Activated CD4-positive, alpha-beta memory T cell treated with anti-CD3 and anti-CD28 coated beads for 36 hours (primary cell): ENCODE measurements at regions not wholly inside any gene's neighbourhood (a gene's known extent, or its start where the extent isn't known, plus 50 kb on each side); places are given as distances from the start of the nearest gene placed in this dataset.

ENCODE experiments used
- CTCF ChIA-PET: fragments of 350-600 bp; sonication (Branson Sonifier 250); formaldehyde crosslinking; loops from one replicate; lab custom pipeline; 2021; ENCODE audit warnings: antibody characterized with exemption, inconsistent platforms; lab: Charles Lee
- POLR2A ChIA-PET: fragments of 350-600 bp; sonication (Branson Sonifier 250); formaldehyde crosslinking; loops from one replicate; lab custom pipeline; 2021; ENCODE audit warnings: antibody characterized with exemption; lab: Charles Lee
- DNase-seq: peaks from one replicate; pipeline ENCODE4 v3.0.0-alpha.2; 2020
- H3K27ac Mint-ChIP-seq: one replicate; pipeline ENCODE4 v1.8.0; 2021; ENCODE audit warnings: mixed read lengths
- H3K27me3 Mint-ChIP-seq: one replicate; pipeline ENCODE4 v1.8.0; 2021; ENCODE audit warnings: mixed read lengths
- H3K36me3 Mint-ChIP-seq: one replicate; pipeline ENCODE4 v1.8.0; 2021; ENCODE audit warnings: mixed read lengths
- H3K4me1 Mint-ChIP-seq: one replicate; pipeline ENCODE4 v1.8.0; 2021; ENCODE audit warnings: low read depth, mixed read lengths
- H3K4me3 Mint-ChIP-seq: one replicate; pipeline ENCODE4 v1.8.0; 2021; ENCODE audit warnings: mild to moderate bottlenecking, mixed read lengths
- H3K9me3 Mint-ChIP-seq: one replicate; pipeline ENCODE4 v1.8.0; 2021; ENCODE audit warnings: mixed read lengths
- intact Hi-C: fragments of 100-400 bp; cut with micrococcal nuclease; formaldehyde crosslinking; loops from one replicate; pipeline ENCODE4 v1.15.1; 2023

DNA sequence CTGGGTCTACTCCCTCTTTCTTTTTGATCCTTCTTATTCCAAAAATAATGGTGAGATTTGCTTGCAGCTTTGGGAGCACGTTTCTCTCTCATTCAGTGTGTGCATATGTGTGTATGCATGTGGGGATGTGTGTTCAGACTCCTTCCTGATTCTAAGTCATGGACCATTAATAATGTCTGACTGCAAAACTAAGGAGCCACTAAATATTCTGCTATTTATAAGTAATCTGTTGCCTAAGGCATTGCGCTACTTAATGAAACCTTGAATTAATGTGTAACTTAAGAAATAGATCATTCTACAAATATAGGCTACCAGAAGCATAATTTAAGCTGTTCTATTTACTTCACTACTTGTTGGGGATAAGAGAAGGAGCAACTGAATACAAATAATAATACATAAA, 182.1 kb downstream of the TFCP2L1 start:
- H3K9me3 Mint-ChIP-seq: no peaks in the 10 kb centered on the region
- H3K4me3 Mint-ChIP-seq: no peak overlapping the region
- H3K4me1 Mint-ChIP-seq: no peaks in the 10 kb centered on the region
- peaks cover 1% of the 10 kb centered on the region for H3K27me3 Mint-ChIP-seq
- POLR2A ChIA-PET: no interaction called here
- intact Hi-C loops: no loop called here
- H3K36me3 Mint-ChIP-seq: no peaks in the 10 kb centered on the region
- CTCF ChIA-PET: no interaction called here
- H3K27ac Mint-ChIP-seq: no peak overlapping the region
- DNase-seq: no peak

DNA sequence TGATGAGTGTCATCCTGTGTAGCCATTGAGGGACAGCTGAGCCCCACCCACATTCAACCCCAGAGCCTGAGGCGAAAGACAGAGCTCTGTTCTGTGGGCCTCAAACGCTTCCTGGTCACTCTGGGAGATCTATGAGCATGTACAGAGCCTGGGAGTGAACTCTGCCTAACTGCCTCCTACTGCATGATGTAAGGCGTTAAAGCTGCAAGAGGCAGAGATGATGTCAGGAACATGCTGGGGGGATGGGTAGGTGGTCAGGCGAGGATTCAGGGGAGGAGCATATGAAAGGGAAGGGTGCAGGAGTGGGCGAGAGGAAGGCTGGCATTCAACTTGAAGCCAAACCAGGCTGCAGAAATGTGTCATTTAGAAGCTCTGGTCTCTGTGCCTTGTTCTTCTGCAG, 181.0 kb downstream of the TFCP2L1 start:
- H3K4me3 Mint-ChIP-seq: no peak overlapping the region
- peaks cover 1% of the 10 kb centered on the region for H3K27me3 Mint-ChIP-seq
- DNase-seq: no peak
- ChIA-PET POLR2A (no interaction called here), CTCF (no interaction called here)
- no peak overlapping the region for H3K27ac Mint-ChIP-seq
- no peaks in the 10 kb centered on the region for H3K36me3 Mint-ChIP-seq
- H3K4me1 Mint-ChIP-seq: no peaks in the 10 kb centered on the region
- intact Hi-C loops: no loop called here
- no peaks in the 10 kb centered on the region for H3K9me3 Mint-ChIP-seq

DNA sequence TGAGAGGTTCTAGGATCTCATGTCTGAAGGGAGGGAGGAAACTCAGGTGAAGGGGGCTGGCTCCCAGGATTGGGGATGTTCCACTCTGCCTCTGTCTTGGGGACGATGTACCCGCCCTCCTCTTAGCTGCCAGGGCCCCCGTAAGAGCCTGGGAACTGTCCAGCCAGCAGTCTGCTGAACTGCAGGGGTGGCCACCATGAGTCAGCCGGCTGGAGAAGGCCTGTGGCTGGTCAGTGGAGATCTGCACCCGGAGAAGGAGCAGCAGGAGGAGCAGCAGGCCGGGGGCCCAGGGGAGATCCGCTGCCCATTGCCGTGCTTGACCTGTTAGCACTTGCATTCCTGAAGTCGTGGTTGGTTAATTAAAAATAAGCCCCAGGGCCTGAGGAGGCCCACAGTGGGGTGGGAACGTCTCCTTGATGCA, 180.3 kb downstream of the TFCP2L1 start:
- POLR2A ChIA-PET: no interaction called here
- Mint-ChIP-seq H3K36me3 (no peaks in the 10 kb centered on the region), H3K27ac (no peak overlapping the region), H3K4me1 (no peaks in the 10 kb centered on the region), H3K4me3 (no peak overlapping the region), H3K9me3 (no peaks in the 10 kb centered on the region), H3K27me3 (peaks cover 1% of the 10 kb centered on the region)
- CTCF ChIA-PET: interaction anchor here (1.4 kb wide), 1 partner anchor 27 kb away, joined by 3 read pairs; no protein-coding TSS in a partner anchor
- no peak for DNase-seq
- intact Hi-C loops: no loop called here

DNA sequence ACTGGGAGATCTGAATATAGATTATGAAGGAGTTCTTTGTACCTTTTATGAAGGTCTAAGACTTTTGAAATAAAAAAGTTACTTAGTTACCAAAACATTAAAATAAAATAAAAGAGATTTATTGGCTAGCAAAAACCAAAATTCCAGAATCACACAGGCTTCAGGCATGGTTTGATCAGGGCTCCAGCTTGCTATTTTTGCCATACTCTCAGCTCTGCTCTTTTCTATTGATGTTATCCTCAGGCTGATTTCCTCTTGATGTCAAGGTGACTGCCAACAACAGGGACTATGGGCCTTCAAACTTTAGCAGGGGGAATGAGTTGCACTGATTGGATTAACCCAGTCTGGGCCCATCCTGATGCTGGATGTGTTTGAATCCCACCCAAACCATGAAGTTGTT, 174.1 kb downstream of the TFCP2L1 start:
- Mint-ChIP-seq H3K9me3 (peaks cover 4% of the 10 kb centered on the region), H3K27me3 (no peaks in the 10 kb centered on the region), H3K4me1 (no peaks in the 10 kb centered on the region), H3K27ac (no peak overlapping the region), H3K4me3 (no peak overlapping the region), H3K36me3 (no peaks in the 10 kb centered on the region)
- ChIA-PET POLR2A (no interaction called here), CTCF (no interaction called here)
- DNase-seq: no peak
- intact Hi-C loops: no loop called here

DNA sequence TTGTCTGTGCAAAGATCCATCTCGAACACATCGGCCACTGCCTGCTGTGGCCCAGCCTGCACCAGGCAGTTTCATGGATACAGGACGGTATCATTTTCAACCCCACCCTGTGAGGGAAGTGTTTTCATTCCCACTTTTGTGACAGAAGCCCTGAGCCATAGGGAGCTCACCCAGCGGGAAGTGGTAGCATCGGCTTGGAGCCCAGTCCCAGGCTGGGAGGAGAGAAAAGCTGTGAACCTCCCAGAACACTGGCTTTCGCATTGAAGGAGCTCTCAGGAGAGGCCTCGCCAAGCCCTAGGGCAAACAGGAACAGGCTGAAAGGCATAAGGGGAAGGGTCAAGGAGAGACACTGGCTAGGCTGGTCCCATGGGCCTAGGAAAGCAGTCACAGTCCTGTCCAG, 166.1 kb downstream of the TFCP2L1 start:
- Mint-ChIP-seq H3K27ac (no peak overlapping the region), H3K27me3 (peaks cover 2% of the 10 kb centered on the region), H3K9me3 (no peaks in the 10 kb centered on the region), H3K4me3 (no peak overlapping the region), H3K4me1 (no peaks in the 10 kb centered on the region), H3K36me3 (no peaks in the 10 kb centered on the region)
- no peak for DNase-seq
- ChIA-PET POLR2A (no interaction called here), CTCF (interaction anchor here (0.7 kb wide), 1 partner anchor 10 kb away, joined by 4 read pairs; no protein-coding TSS in a partner anchor)
- intact Hi-C loops: no loop called here

DNA sequence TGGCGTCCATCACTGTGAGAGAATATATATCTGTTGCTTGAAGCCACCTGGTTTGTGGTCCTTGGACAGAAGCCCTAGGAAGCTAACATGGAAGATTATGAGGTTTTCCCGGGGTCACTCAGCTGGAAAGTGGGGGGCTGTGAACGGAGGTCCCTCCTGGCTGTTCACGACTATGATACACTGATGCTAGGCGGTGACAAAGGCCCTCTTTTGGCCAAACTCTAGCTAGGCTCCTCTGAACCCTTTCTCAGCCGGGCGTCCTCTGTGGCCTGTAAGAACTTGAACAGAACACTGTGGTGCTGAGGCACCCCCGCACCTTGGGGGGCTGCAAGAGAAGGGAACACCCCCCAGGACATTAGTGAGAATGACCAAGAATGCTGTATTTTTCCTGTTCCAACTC, 164.6 kb downstream of the TFCP2L1 start:
- ChIA-PET CTCF (no interaction called here), POLR2A (no interaction called here)
- Mint-ChIP-seq H3K9me3 (no peaks in the 10 kb centered on the region), H3K4me1 (no peaks in the 10 kb centered on the region), H3K4me3 (no peak overlapping the region), H3K36me3 (no peaks in the 10 kb centered on the region), H3K27me3 (peaks cover 2% of the 10 kb centered on the region), H3K27ac (no peak overlapping the region)
- no peak for DNase-seq
- intact Hi-C loops: no loop called here

DNA sequence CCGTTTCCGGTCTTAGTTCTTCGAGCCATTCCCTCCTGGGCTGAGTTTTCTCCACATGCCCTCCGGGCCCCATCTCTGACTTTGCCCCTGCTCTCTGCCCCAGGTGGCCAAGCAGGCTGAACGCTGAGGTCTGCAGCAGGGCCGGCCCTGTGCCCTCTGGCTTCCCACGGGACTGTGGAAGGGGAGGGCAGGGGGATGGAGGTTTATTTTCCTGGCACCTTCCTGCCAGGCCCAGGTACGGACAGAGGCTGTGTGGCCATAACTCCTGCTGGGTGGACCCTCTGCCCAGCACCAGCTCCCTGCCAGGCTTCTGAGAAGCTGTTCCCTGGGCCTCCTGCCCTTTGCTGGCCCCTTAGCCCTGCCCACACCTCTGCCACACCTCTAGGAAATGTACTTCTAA, 164.0 kb downstream of the TFCP2L1 start:
- no peaks in the 10 kb centered on the region for H3K9me3 Mint-ChIP-seq
- intact Hi-C loops: no loop called here
- peaks cover 2% of the 10 kb centered on the region for H3K27me3 Mint-ChIP-seq
- H3K36me3 Mint-ChIP-seq: no peaks in the 10 kb centered on the region
- ChIA-PET CTCF (no interaction called here), POLR2A (no interaction called here)
- DNase-seq: no peak
- H3K27ac Mint-ChIP-seq: no peak overlapping the region
- H3K4me1 Mint-ChIP-seq: no peaks in the 10 kb centered on the region
- H3K4me3 Mint-ChIP-seq: no peak overlapping the region

DNA sequence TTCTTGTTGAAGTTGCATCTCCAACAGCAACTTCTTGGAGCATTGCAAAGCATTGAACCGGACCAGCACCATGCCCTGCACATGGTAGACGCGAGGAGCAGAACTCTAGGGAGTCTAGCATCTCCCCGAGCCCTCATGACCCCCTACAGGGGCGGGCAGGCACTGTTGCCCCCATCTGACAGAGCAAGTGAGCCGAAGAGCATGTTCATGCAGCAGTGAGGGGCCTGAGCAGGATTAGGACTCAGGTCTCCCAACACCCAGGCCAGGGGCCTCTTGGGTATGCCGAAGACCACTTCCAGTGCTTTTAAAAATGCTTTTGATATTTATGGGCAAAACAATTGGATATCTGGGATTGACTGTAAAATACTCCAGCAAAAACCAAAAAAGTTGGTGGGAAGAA, 163.3 kb downstream of the TFCP2L1 start:
- ChIA-PET POLR2A (no interaction called here), CTCF (no interaction called here)
- H3K27me3 Mint-ChIP-seq: peaks cover 2% of the 10 kb centered on the region
- intact Hi-C loops: no loop called here
- H3K4me1 Mint-ChIP-seq: no peaks in the 10 kb centered on the region
- no peaks in the 10 kb centered on the region for H3K36me3 Mint-ChIP-seq
- H3K4me3 Mint-ChIP-seq: no peak overlapping the region
- no peaks in the 10 kb centered on the region for H3K9me3 Mint-ChIP-seq
- no peak overlapping the region for H3K27ac Mint-ChIP-seq
- no peak for DNase-seq

DNA sequence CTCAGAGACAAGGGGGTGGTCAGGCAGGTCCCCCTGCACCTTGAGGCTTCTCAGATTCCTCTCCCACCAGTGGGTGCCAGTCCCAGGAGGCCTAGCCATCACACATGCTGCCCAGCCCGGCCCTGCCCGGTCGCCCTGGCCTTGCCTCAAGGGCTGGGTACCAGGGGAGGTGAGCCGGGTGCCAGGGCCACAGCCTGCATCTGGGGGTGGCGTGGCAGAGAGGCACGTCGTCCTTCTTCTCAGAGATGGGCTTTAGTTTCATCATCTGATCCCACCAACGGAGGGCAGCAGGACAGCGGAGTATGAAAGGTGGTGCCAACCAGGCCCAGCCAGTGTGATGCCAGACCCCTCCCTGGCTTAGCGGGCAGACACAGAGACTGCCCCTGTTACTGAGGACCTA, 161.7 kb downstream of the TFCP2L1 start:
- Mint-ChIP-seq H3K4me3 (no peak overlapping the region), H3K36me3 (no peaks in the 10 kb centered on the region), H3K4me1 (no peaks in the 10 kb centered on the region), H3K9me3 (no peaks in the 10 kb centered on the region), H3K27ac (no peak overlapping the region), H3K27me3 (peaks cover 2% of the 10 kb centered on the region)
- CTCF ChIA-PET: no interaction called here
- intact Hi-C loops: no loop called here
- POLR2A ChIA-PET: no interaction called here
- DNase-seq: no peak

DNA sequence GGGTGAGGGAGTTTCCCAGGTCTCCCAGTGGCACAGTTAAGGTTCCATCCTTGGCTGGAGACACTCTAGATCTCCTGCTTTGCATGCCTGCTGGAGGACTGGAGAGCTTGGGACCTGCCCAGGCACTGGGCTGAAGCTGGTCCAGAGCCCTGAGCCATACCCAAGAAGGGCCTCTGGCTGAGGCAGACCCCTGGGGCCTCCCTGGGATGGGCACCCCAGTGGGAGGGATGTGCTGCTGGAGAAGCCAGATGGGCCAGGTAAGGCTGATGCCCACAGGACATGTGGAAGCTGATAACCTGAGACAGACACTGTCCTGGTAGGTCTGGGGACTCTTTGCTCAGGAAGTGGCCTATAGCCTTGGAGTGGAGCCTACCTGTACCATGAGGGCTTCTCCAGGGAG, 160.7 kb downstream of the TFCP2L1 start:
- Mint-ChIP-seq H3K27me3 (peaks cover 2% of the 10 kb centered on the region), H3K36me3 (no peaks in the 10 kb centered on the region), H3K4me1 (no peaks in the 10 kb centered on the region), H3K9me3 (no peaks in the 10 kb centered on the region), H3K4me3 (no peak overlapping the region), H3K27ac (no peak overlapping the region)
- CTCF ChIA-PET: no interaction called here
- POLR2A ChIA-PET: no interaction called here
- intact Hi-C loops: no loop called here
- no peak for DNase-seq

DNA sequence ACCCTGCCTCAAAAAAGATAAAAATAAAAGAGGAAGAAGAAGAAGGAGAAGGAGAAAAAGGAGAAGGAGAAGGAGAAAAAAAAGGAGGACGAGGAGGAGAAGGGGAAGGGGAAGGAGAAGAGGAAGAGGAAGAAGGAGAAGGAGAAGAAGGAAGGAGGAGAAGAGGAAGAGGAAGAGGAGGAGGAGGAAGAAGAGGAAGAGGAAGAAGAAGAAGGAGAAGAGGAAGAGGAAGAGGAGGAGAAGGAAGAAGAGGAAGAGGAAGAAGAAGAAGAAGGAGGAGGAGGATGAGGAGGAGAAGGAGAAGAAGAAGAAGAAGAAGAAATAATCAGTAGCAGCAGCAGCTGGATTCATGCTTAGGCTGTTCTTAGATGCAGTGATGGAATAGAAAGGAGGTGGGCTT, 159.7 kb downstream of the TFCP2L1 start:
- Mint-ChIP-seq H3K9me3 (no peaks in the 10 kb centered on the region), H3K36me3 (no peaks in the 10 kb centered on the region), H3K4me3 (no peak overlapping the region), H3K4me1 (no peaks in the 10 kb centered on the region), H3K27ac (no peak overlapping the region), H3K27me3 (peaks cover 2% of the 10 kb centered on the region)
- DNase-seq: no peak
- intact Hi-C loops: no loop called here
- ChIA-PET POLR2A (no interaction called here), CTCF (no interaction called here)

DNA sequence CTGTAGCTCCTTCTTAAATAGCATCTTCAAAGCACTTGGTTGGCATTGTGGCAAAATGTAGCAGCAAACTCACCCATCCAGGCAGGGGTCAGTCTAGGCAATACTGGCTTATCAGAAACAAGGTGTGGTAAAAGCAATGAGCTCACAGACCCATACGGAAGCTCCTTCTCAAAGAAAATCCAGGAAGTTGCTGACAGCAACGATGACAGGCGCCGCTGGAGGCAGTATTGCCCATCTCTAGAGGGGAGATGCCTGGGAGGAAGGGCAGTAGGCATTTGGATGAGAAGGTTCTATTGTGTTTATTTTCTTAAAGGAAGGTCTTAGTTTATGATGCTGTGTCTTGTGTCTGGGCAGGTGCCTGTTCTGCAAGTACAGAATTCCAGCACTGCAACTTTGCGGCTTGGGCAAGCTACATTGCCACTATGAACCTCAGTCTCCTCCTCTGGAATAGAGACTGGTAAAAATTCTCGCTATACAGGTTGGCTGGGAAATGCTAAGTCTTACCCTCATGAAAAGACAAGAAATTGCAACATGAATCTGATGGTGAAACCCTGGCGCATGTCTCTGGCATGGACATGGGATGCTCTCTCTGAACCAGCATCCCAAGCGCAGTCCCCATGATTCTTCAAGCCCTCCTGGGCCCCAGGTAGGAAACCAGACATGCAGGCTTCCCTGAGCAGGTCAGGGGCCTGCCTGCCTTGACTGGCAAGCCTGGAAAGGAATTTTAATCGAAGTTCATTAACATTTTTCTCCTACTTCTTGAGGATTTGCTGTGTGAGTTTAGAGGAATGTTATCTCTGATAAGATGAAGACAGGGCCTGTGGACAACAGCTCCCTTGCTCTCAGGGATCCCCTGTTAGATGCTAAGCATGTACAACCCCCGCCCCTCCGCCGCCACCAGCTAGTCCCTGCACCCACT, 156.0 kb downstream of the TFCP2L1 start:
- H3K9me3 Mint-ChIP-seq: no peaks in the 10 kb centered on the region
- peaks cover 4% of the 10 kb centered on the region for H3K27me3 Mint-ChIP-seq
- ChIA-PET CTCF (interaction anchor here (0.9 to 1.5 kb wide), 6 partner anchors 10 to 227 kb away, joined by 3 to 11 read pairs (median 4); no protein-coding TSS in a partner anchor), POLR2A (no interaction called here)
- no peaks in the 10 kb centered on the region for H3K36me3 Mint-ChIP-seq
- intact Hi-C loops: no loop called here
- H3K4me1 Mint-ChIP-seq: no peaks in the 10 kb centered on the region
- DNase-seq: peak; percentile 41
- no peak overlapping the region for H3K27ac Mint-ChIP-seq
- H3K4me3 Mint-ChIP-seq: no peak overlapping the region

DNA sequence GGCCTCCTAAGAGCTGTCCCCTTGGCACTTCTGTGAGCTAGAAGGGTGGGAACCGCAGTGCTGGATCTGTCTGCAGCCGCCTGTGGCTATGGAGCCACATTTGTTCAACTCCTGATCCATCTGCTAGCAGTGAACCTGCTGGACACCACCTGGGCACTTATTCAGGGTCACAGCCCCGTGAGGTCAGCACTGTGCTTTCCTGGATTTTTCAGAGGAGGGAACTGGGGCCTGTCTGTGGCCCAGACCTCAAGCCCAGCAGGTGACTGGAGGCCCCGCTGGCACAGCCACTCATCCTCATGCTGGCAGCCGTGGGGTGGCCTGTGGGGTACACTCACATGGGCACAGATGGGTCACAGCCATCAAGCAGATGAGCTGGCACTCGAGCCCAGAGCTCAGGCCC, 155.3 kb downstream of the TFCP2L1 start:
- no peak for DNase-seq
- CTCF ChIA-PET: interaction anchor here (1.5 kb wide), 1 partner anchor 226 kb away, joined by 11 read pairs; no protein-coding TSS in a partner anchor
- Mint-ChIP-seq H3K4me3 (no peak overlapping the region), H3K27ac (no peak overlapping the region), H3K9me3 (no peaks in the 10 kb centered on the region), H3K4me1 (no peaks in the 10 kb centered on the region), H3K36me3 (no peaks in the 10 kb centered on the region), H3K27me3 (peaks cover 7% of the 10 kb centered on the region)
- POLR2A ChIA-PET: no interaction called here
- intact Hi-C loops: no loop called here
